ENCODE measurements at regions not wholly inside any gene's neighbourhood (a gene's known extent, or its start where the extent isn't known, plus 50 kb on each side); places are given as distances from the start of the nearest gene placed in this dataset.

- Histone ChIP-seq H3K4me2 (no peak overlapping the region), H3K4me3 (no peak overlapping the region), H3K27me3 (no peaks in the 10 kb centered on the region), H3K27ac (no peak overlapping the region), H4K20me1 (no peaks in the 10 kb centered on the region; a peak in 1 of 22 replicates), H3K9ac (no peak overlapping the region), H3K9me3 (replicated peaks in 1 of 11) (peaks cover 10 to 17% (median 12%) of the 10 kb centered on the region in 11 experiments; a peak in 21 of 22 replicates), H3K4me1 (peaks cover 8 to 15% (median 12%) of the 10 kb centered on the region in 10 experiments), H3K36me3 (no peaks in the 10 kb centered on the region)
- no peak for TF ChIP-seq Cebpa-rat (IDR thresholded peaks at IDR 0.05)
Measured at GRCh38 chr7:155947051-155947450, 134.8 kb upstream of the SHH start.

- no peak for TF ChIP-seq Cebpa-rat (IDR thresholded peaks at IDR 0.05)
- Histone ChIP-seq H3K27ac (no peak overlapping the region), H4K20me1 (no peaks in the 10 kb centered on the region), H3K9me3 (replicated peaks in 1 of 11) (peaks cover 10 to 17% (median 12%) of the 10 kb centered on the region in 11 experiments; a peak in 21 of 22 replicates), H3K36me3 (no peaks in the 10 kb centered on the region), H3K27me3 (no peaks in the 10 kb centered on the region), H3K9ac (no peak overlapping the region), H3K4me2 (no peak overlapping the region), H3K4me3 (no peak overlapping the region), H3K4me1 (peaks cover 8 to 15% (median 12%) of the 10 kb centered on the region in 10 experiments)
Measured at GRCh38 chr7:155945670-155946325, 133.5 kb upstream of the SHH start.

DNA sequence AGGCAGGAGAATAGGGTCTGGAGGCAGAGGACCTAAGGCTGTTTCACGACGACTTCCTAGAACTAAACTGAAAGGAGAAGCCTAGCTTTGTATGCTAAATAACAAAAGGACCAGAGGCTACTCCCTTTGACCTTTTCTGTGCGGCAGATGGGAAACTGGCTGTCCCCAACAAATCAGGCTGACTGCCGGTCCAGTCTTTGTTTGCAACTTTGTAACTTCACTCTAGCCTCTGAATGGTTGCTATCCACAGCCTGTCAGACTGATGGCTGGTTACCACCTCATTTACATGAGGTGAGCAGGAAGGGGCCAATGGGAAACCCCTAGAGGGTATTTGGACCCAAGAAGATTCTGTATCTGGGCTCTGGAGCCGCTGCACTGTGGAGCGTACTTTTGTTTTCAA, 132.6 kb upstream of the SHH start:
- no peaks in the 10 kb centered on the region for H3K36me3 ChIP-seq
- H3K9ac ChIP-seq: no peak overlapping the region
- H3K27me3 ChIP-seq: no peaks in the 10 kb centered on the region
- TF ChIP-seq Cebpa-rat (IDR thresholded peaks at IDR 0.05): no peak
- H3K4me1 ChIP-seq: peaks cover 8 to 15% (median 12%) of the 10 kb centered on the region in 10 experiments
- H3K4me3 ChIP-seq: no peak overlapping the region
- H3K27ac ChIP-seq: 0 out of 22 replicates have a peak overlapping the region, but pooled peaks of 1 of the 11 experiments have one; percentile 1
- H4K20me1 ChIP-seq: no peaks in the 10 kb centered on the region
- peaks cover 12 to 21% (median 14%) of the 10 kb centered on the region in 11 experiments for H3K9me3 ChIP-seq (replicated peaks in 1 of 11)
- no peak overlapping the region for H3K4me2 ChIP-seq

GRCh38 chr7:155943251-155943899, 131.1 kb upstream of the SHH start:
- no peaks in the 10 kb centered on the region for H3K36me3 ChIP-seq
- H3K9me3 ChIP-seq (replicated peaks in 1 of 11): peaks cover 27 to 36% (median 29%) of the 10 kb centered on the region in 11 experiments
- H3K4me2 ChIP-seq: peak overlapping the region; percentile 15 to 68 (median 50); a peak in 21 of 22 replicates
- H3K4me3 ChIP-seq: no peak overlapping the region
- H4K20me1 ChIP-seq: no peaks in the 10 kb centered on the region
- TF ChIP-seq Cebpa-rat (IDR thresholded peaks at IDR 0.05): no peak
- H3K27me3 ChIP-seq: no peaks in the 10 kb centered on the region
- H3K9ac ChIP-seq: no peak overlapping the region
- H3K27ac ChIP-seq: peak overlapping the region in 4 of 11 experiments; percentile 3 to 47 (median 32); a peak in 4 of 22 replicates
- H3K4me1 ChIP-seq: peaks cover 8 to 15% (median 12%) of the 10 kb centered on the region in 10 experiments

- Histone ChIP-seq H3K9me3 (replicated peaks in 1 of 11) (peaks cover 28 to 42% (median 32%) of the 10 kb centered on the region in 11 experiments), H4K20me1 (no peaks in the 10 kb centered on the region), H3K4me2 (no peak overlapping the region; a peak in 2 of 22 replicates), H3K9ac (no peak overlapping the region), H3K36me3 (no peaks in the 10 kb centered on the region), H3K4me3 (no peak overlapping the region), H3K27ac (no peak overlapping the region; a peak in 1 of 22 replicates), H3K27me3 (no peaks in the 10 kb centered on the region), H3K4me1 (peaks cover 8 to 15% (median 12%) of the 10 kb centered on the region in 10 experiments)
- TF ChIP-seq Cebpa-rat (IDR thresholded peaks at IDR 0.05): no peak
Measured at GRCh38 chr7:155942226-155942950, 130.1 kb upstream of the SHH start.

DNA sequence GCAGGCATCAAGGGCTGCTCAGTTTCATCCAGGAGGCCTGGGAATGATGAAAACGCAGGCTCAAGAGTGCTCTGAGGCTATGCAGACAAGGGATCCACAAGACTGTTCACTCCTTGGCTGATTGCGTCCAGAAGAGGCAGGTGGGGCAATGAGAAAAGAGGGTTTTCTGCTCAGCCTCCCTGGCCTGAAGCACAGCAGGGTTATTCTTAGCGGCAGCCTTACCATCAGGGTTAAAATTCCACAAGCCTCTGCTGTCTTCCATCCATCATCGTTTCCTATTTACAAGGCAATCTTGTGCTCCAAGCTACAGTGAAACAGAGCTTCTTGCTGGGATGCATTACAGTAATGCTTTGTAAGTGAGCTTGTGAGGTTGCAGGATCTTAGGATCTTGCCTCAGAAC, 129.4 kb upstream of the SHH start:
- Histone ChIP-seq H4K20me1 (no peaks in the 10 kb centered on the region), H3K9ac (no peak overlapping the region), H3K27me3 (no peaks in the 10 kb centered on the region), H3K4me3 (no peak overlapping the region), H3K4me1 (peaks cover 8 to 15% (median 12%) of the 10 kb centered on the region in 10 experiments), H3K27ac (no peak overlapping the region), H3K4me2 (no peak overlapping the region), H3K36me3 (no peaks in the 10 kb centered on the region), H3K9me3 (replicated peaks in 1 of 11) (peaks cover 28 to 42% (median 32%) of the 10 kb centered on the region in 11 experiments)
- no peak for TF ChIP-seq Cebpa-rat (IDR thresholded peaks at IDR 0.05)

DNA sequence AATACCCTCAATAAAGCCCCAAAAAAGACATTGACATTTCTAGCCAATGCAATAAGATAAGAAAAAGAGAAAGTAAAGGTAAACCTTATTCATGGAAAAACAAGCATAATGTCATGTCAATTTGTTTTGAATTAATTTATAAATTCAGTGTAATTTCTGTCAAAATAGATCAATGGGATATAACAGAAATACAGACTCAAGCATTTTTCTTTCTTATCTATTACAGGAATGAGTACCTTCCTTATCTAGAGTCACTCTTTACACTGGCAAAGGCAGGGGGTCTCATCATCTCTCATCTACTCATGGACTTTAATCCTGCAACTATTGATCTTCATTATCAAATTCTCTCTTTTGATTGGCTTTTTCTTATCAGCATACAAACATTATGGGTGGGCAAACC, 127.1 kb upstream of the SHH start:
- Histone ChIP-seq H3K4me3 (no peak overlapping the region), H4K20me1 (no peaks in the 10 kb centered on the region), H3K27ac (no peak overlapping the region), H3K4me1 (peaks cover 8 to 15% (median 12%) of the 10 kb centered on the region in 10 experiments), H3K27me3 (no peaks in the 10 kb centered on the region), H3K4me2 (no peak overlapping the region), H3K9ac (no peak overlapping the region), H3K9me3 (replicated peaks in 1 of 11) (peaks cover 17 to 25% (median 21%) of the 10 kb centered on the region in 11 experiments), H3K36me3 (no peaks in the 10 kb centered on the region)
- no peak for TF ChIP-seq Cebpa-rat (IDR thresholded peaks at IDR 0.05)

DNA sequence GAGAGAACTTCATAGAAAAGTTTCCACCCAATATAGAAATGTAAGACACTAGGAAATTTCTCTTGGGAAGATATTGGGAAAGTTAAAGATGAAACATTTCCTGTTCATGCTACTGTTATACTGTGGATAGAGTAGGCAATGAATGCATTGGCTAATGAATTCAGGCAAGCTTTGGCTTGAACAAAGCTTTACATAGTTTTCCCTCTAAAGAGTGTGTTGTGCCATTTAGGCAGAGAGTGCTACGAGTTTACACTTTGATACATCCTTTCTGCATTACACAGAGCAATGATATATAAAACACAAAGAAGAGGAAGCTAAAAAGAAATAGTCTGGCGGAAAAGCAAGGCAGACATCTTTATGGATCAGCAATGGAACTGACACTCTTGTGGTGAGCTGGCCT, 125.9 kb upstream of the SHH start:
- H3K36me3 ChIP-seq: no peaks in the 10 kb centered on the region
- H3K4me3 ChIP-seq: no peak overlapping the region
- H4K20me1 ChIP-seq: no peaks in the 10 kb centered on the region
- peaks cover under 1 to 7% (median 4%) of the 10 kb centered on the region in 10 experiments for H3K4me1 ChIP-seq
- no peak overlapping the region for H3K9ac ChIP-seq
- H3K27me3 ChIP-seq: no peaks in the 10 kb centered on the region
- H3K9me3 ChIP-seq (replicated peaks in 1 of 11): peaks cover 17 to 25% (median 21%) of the 10 kb centered on the region in 11 experiments
- H3K27ac ChIP-seq: no peak overlapping the region
- no peak for TF ChIP-seq Cebpa-rat (IDR thresholded peaks at IDR 0.05)
- no peak overlapping the region for H3K4me2 ChIP-seq

GRCh38 chr7:155935726-155936125, 123.5 kb upstream of the SHH start:
- Histone ChIP-seq H3K27me3 (no peaks in the 10 kb centered on the region), H3K36me3 (no peaks in the 10 kb centered on the region), H3K4me1 (no peaks in the 10 kb centered on the region), H3K9ac (no peak overlapping the region), H4K20me1 (no peaks in the 10 kb centered on the region), H3K9me3 (replicated peaks in 1 of 11) (peaks cover 17 to 25% (median 21%) of the 10 kb centered on the region in 11 experiments), H3K27ac (no peak overlapping the region), H3K4me2 (no peak overlapping the region), H3K4me3 (no peak overlapping the region)
- TF ChIP-seq Cebpa-rat (IDR thresholded peaks at IDR 0.05): no peak

Measured in BLaER1 treated with 17β-estradiol and CSF1 and Interleukin-3, amounts not matched to agents 10 nM and 100 nM (cell line).